ENCODE measurements at regions not wholly inside any gene's neighbourhood (a gene's known extent, or its start where the extent isn't known, plus 50 kb on each side); places are given as distances from the start of the nearest gene placed in this dataset.
"Not testable (repeated sequence)": the region's sequence is repeated elsewhere in the genome, so short reads cannot be mapped to it uniquely, and the experiment has no call there.

GRCh38 chr10:91097313-91097712 is 123.2 kb upstream of the PCGF5 start:
- no peak overlapping the region for H3K27ac ChIP-seq (replicated peaks)
- H3K4me3 ChIP-seq (replicated peaks; ENCODE audit: insufficient read depth, low read length), result no peak overlapping the region
- no peak for DNase-seq (ENCODE audit: low read depth in 1 of 2, low spot score in 1 of 2)
- no peaks in the 10 kb centered on the region for H3K27me3 ChIP-seq (ENCODE audit: insufficient read depth, poor library complexity, severe bottlenecking)
- TF ChIP-seq SPI1 (IDR thresholded peaks at IDR 0.05; ENCODE audit: borderline replicate concordance, low read depth) (no peak), POLR2AphosphoS5 (IDR thresholded peaks at IDR 0.05; ENCODE audit: low read depth) (no peak), REST (IDR thresholded peaks at IDR 0.05; ENCODE audit: insufficient replicate concordance, low read depth) (no peak), GABPA (IDR thresholded peaks at IDR 0.05; ENCODE audit: low read depth) (no peak), CTCF (IDR thresholded peaks at IDR 0.05; ENCODE audit: insufficient read depth, low read length) (no peak)

GRCh38 chr10:91098021-91098420 is 122.4 kb upstream of the PCGF5 start:
- not testable (repeated sequence) for DNase-seq (ENCODE audit: low read depth in 1 of 2, low spot score in 1 of 2); H3K27me3 ChIP-seq (ENCODE audit: insufficient read depth, poor library complexity, severe bottlenecking); H3K4me3 ChIP-seq (replicated peaks; ENCODE audit: insufficient read depth, low read length); H3K27ac ChIP-seq (replicated peaks)

GRCh38 chr10:91103384-91104192 is 116.9 kb upstream of the PCGF5 start:
- Histone ChIP-seq H3K27me3 (ENCODE audit: insufficient read depth, poor library complexity, severe bottlenecking) (no peaks in the 10 kb centered on the region), H3K4me3 (replicated peaks; ENCODE audit: insufficient read depth, low read length) (no peak overlapping the region), H3K27ac (replicated peaks) (no peak overlapping the region)
- TF ChIP-seq SPI1 (IDR thresholded peaks at IDR 0.05; ENCODE audit: borderline replicate concordance, low read depth) (no peak), POLR2AphosphoS5 (IDR thresholded peaks at IDR 0.05; ENCODE audit: low read depth) (no peak), REST (IDR thresholded peaks at IDR 0.05; ENCODE audit: insufficient replicate concordance, low read depth) (no peak), GABPA (IDR thresholded peaks at IDR 0.05; ENCODE audit: low read depth) (no peak), CTCF (IDR thresholded peaks at IDR 0.05; ENCODE audit: insufficient read depth, low read length) (no peak)
- DNase-seq (ENCODE audit: low read depth in 1 of 2, low spot score in 1 of 2), result no peak

- no peaks in the 10 kb centered on the region for H3K27me3 ChIP-seq (ENCODE audit: insufficient read depth, poor library complexity, severe bottlenecking)
- DNase-seq (ENCODE audit: low read depth in 1 of 2, low spot score in 1 of 2), result no peak
- H3K4me3 ChIP-seq (replicated peaks; ENCODE audit: insufficient read depth, low read length), result no peak overlapping the region
- no peak overlapping the region for H3K27ac ChIP-seq (replicated peaks)
- TF ChIP-seq GABPA (IDR thresholded peaks at IDR 0.05; ENCODE audit: low read depth) (no peak), REST (IDR thresholded peaks at IDR 0.05; ENCODE audit: insufficient replicate concordance, low read depth) (no peak), CTCF (IDR thresholded peaks at IDR 0.05; ENCODE audit: insufficient read depth, low read length) (no peak), SPI1 (IDR thresholded peaks at IDR 0.05; ENCODE audit: borderline replicate concordance, low read depth) (no peak), POLR2AphosphoS5 (IDR thresholded peaks at IDR 0.05; ENCODE audit: low read depth) (no peak)
Measured at GRCh38 chr10:91104193-91105041, 116.0 kb upstream of the PCGF5 start.

Measured in HL-60 (cell line).